ENCODE measurements at regions not wholly inside any gene's neighbourhood (a gene's known extent, or its start where the extent isn't known, plus 50 kb on each side); places are given as distances from the start of the nearest gene placed in this dataset.

- DNase-seq = no peak
- H4K91ac ChIP-seq (ENCODE audit: low read length) = no peak overlapping the region
- no peak overlapping the region for H3K18ac ChIP-seq (ENCODE audit: low read depth in 1 of 2, low read length in 2 of 2)
- no peaks in the 10 kb centered on the region for H3K9me3 ChIP-seq (ENCODE audit: control insufficient read depth, low read length)
- H3K23ac ChIP-seq (ENCODE audit: low read length in 2 of 2) = no peak overlapping the region
- H3K4me2 ChIP-seq (ENCODE audit: low read length, poor library complexity, severe bottlenecking) = no peak overlapping the region
- 92% methylated on average over 2 of the region's 4 CpGs for WGBS
- H3K4me3 ChIP-seq (ENCODE audit: insufficient read depth in 1 of 2, low read depth in 1 of 2, low read length in 2 of 2) = no peak overlapping the region
- H2BK120ac ChIP-seq (ENCODE audit: low read depth, low read length) = no peak overlapping the region
- no peak overlapping the region for H2BK15ac ChIP-seq (ENCODE audit: low read depth, poor library complexity, severe bottlenecking)
- H2BK5ac ChIP-seq (ENCODE audit: low read depth, low read length, poor library complexity, severe bottlenecking) = no peak overlapping the region
- H4K8ac ChIP-seq (ENCODE audit: low read length) = no peak overlapping the region
- no peaks in the 10 kb centered on the region for H3K36me3 ChIP-seq (ENCODE audit: control insufficient read depth in 1 of 2, insufficient read depth in 2 of 2, low read depth in 1 of 2, low read length in 2 of 2)
- H3K9ac ChIP-seq (ENCODE audit: low read length) = no peak overlapping the region
- H3K79me1 ChIP-seq (replicated peaks; ENCODE audit: low read length, poor library complexity, severe bottlenecking) = no peaks in the 10 kb centered on the region
- no peak overlapping the region for H2AFZ ChIP-seq (ENCODE audit: low read depth, low read length)
- H2BK12ac ChIP-seq (ENCODE audit: low read length in 2 of 2) = no peak overlapping the region
- H3K27ac ChIP-seq (ENCODE audit: low read length, poor library complexity, severe bottlenecking) = no peak overlapping the region
- no peaks in the 10 kb centered on the region for H3K4me1 ChIP-seq (ENCODE audit: control insufficient read depth, insufficient read depth, low read depth, low read length)
- no peaks in the 10 kb centered on the region for H3K27me3 ChIP-seq (ENCODE audit: control insufficient read depth in 1 of 2, insufficient read depth in 1 of 2, low read length in 2 of 2)
- no peak overlapping the region for H3K14ac ChIP-seq (ENCODE audit: low read length in 2 of 2)
- no peak overlapping the region for H3K4ac ChIP-seq (ENCODE audit: low read depth in 1 of 2, low read length in 2 of 2)
- no peak overlapping the region for H2AK5ac ChIP-seq (ENCODE audit: low read length, severe bottlenecking)
Measured at GRCh38 chr21:20257052-20257740, 741.0 kb upstream of the NCAM2 start.

GRCh38 chr21:20258542-20258941 lies 739.7 kb upstream of the NCAM2 start:
- H3K4me3 ChIP-seq (ENCODE audit: insufficient read depth in 1 of 2, low read depth in 1 of 2, low read length in 2 of 2) = no peak overlapping the region

GRCh38 chr21:20259031-20259867 lies 739.0 kb upstream of the NCAM2 start:
- Histone ChIP-seq H2AK5ac (ENCODE audit: low read length, severe bottlenecking) (no peak overlapping the region), H3K27ac (ENCODE audit: low read length, poor library complexity, severe bottlenecking) (no peak overlapping the region), H3K4me1 (ENCODE audit: control insufficient read depth, insufficient read depth, low read depth, low read length) (no peaks in the 10 kb centered on the region), H3K79me1 (replicated peaks; ENCODE audit: low read length, poor library complexity, severe bottlenecking) (no peaks in the 10 kb centered on the region), H2AFZ (ENCODE audit: low read depth, low read length) (no peak overlapping the region), H3K4ac (ENCODE audit: low read depth in 1 of 2, low read length in 2 of 2) (no peak overlapping the region), H3K4me3 (ENCODE audit: insufficient read depth in 1 of 2, low read depth in 1 of 2, low read length in 2 of 2) (no peak overlapping the region), H3K4me2 (ENCODE audit: low read length, poor library complexity, severe bottlenecking) (no peak overlapping the region), H2BK15ac (ENCODE audit: low read depth, poor library complexity, severe bottlenecking) (no peak overlapping the region), H3K27me3 (ENCODE audit: control insufficient read depth in 1 of 2, insufficient read depth in 1 of 2, low read length in 2 of 2) (no peaks in the 10 kb centered on the region), H3K23ac (ENCODE audit: low read length in 2 of 2) (no peak overlapping the region), H4K8ac (ENCODE audit: low read length) (no peak overlapping the region), H2BK5ac (ENCODE audit: low read depth, low read length, poor library complexity, severe bottlenecking) (no peak overlapping the region), H2BK120ac (ENCODE audit: low read depth, low read length) (no peak overlapping the region), H3K36me3 (ENCODE audit: control insufficient read depth in 1 of 2, insufficient read depth in 2 of 2, low read depth in 1 of 2, low read length in 2 of 2) (no peaks in the 10 kb centered on the region), H3K14ac (ENCODE audit: low read length in 2 of 2) (no peak overlapping the region), H4K91ac (ENCODE audit: low read length) (no peak overlapping the region), H3K9me3 (ENCODE audit: control insufficient read depth, low read length) (no peaks in the 10 kb centered on the region), H2BK12ac (ENCODE audit: low read length in 2 of 2) (no peak overlapping the region), H3K18ac (ENCODE audit: low read depth in 1 of 2, low read length in 2 of 2) (no peak overlapping the region), H3K9ac (ENCODE audit: low read length) (no peak overlapping the region)
- peak; percentile 3 for DNase-seq
- 77% methylated on average over 5 of the region's 7 CpGs for WGBS

More at GRCh38 chr21:20258542-20258941, 739.7 kb upstream of the NCAM2 start:
- H3K4me2 ChIP-seq (ENCODE audit: low read length, poor library complexity, severe bottlenecking) = no peak overlapping the region
- H3K9me3 ChIP-seq (ENCODE audit: control insufficient read depth, low read length) = no peaks in the 10 kb centered on the region
- no peak overlapping the region for H2BK12ac ChIP-seq (ENCODE audit: low read length in 2 of 2)
- H3K9ac ChIP-seq (ENCODE audit: low read length) = no peak overlapping the region
- 10% methylated on average over 1 of the region's 2 CpGs for WGBS
- H4K91ac ChIP-seq (ENCODE audit: low read length) = no peak overlapping the region
- DNase-seq = no peak
- H2BK120ac ChIP-seq (ENCODE audit: low read depth, low read length) = no peak overlapping the region
- H3K36me3 ChIP-seq (ENCODE audit: control insufficient read depth in 1 of 2, insufficient read depth in 2 of 2, low read depth in 1 of 2, low read length in 2 of 2) = no peaks in the 10 kb centered on the region
- H2AFZ ChIP-seq (ENCODE audit: low read depth, low read length) = no peak overlapping the region
- H3K4ac ChIP-seq (ENCODE audit: low read depth in 1 of 2, low read length in 2 of 2) = no peak overlapping the region
- H3K18ac ChIP-seq (ENCODE audit: low read depth in 1 of 2, low read length in 2 of 2) = no peak overlapping the region
- H3K79me1 ChIP-seq (replicated peaks; ENCODE audit: low read length, poor library complexity, severe bottlenecking) = no peaks in the 10 kb centered on the region
- H3K23ac ChIP-seq (ENCODE audit: low read length in 2 of 2) = no peak overlapping the region
- no peak overlapping the region for H3K27ac ChIP-seq (ENCODE audit: low read length, poor library complexity, severe bottlenecking)
- H4K8ac ChIP-seq (ENCODE audit: low read length) = no peak overlapping the region
- H2BK5ac ChIP-seq (ENCODE audit: low read depth, low read length, poor library complexity, severe bottlenecking) = no peak overlapping the region
- H3K27me3 ChIP-seq (ENCODE audit: control insufficient read depth in 1 of 2, insufficient read depth in 1 of 2, low read length in 2 of 2) = no peaks in the 10 kb centered on the region
- H3K14ac ChIP-seq (ENCODE audit: low read length in 2 of 2) = no peak overlapping the region
- no peak overlapping the region for H2AK5ac ChIP-seq (ENCODE audit: low read length, severe bottlenecking)
- no peaks in the 10 kb centered on the region for H3K4me1 ChIP-seq (ENCODE audit: control insufficient read depth, insufficient read depth, low read depth, low read length)
- H2BK15ac ChIP-seq (ENCODE audit: low read depth, poor library complexity, severe bottlenecking) = no peak overlapping the region

- no peak overlapping the region for H3K4ac ChIP-seq (ENCODE audit: low read depth in 1 of 2, low read length in 2 of 2)
- no peak overlapping the region for H2BK15ac ChIP-seq (ENCODE audit: low read depth, poor library complexity, severe bottlenecking)
- H2BK5ac ChIP-seq (ENCODE audit: low read depth, low read length, poor library complexity, severe bottlenecking) = no peak overlapping the region
- H3K4me3 ChIP-seq (ENCODE audit: insufficient read depth in 1 of 2, low read depth in 1 of 2, low read length in 2 of 2) = no peak overlapping the region
- no peaks in the 10 kb centered on the region for H3K27me3 ChIP-seq (ENCODE audit: control insufficient read depth in 1 of 2, insufficient read depth in 1 of 2, low read length in 2 of 2)
- H3K36me3 ChIP-seq (ENCODE audit: control insufficient read depth in 1 of 2, insufficient read depth in 2 of 2, low read depth in 1 of 2, low read length in 2 of 2) = no peaks in the 10 kb centered on the region
- no peak overlapping the region for H3K14ac ChIP-seq (ENCODE audit: low read length in 2 of 2)
- no peaks in the 10 kb centered on the region for H3K9me3 ChIP-seq (ENCODE audit: control insufficient read depth, low read length)
- H2AK5ac ChIP-seq (ENCODE audit: low read length, severe bottlenecking) = no peak overlapping the region
- H4K8ac ChIP-seq (ENCODE audit: low read length) = no peak overlapping the region
- H2BK120ac ChIP-seq (ENCODE audit: low read depth, low read length) = no peak overlapping the region
- H3K9ac ChIP-seq (ENCODE audit: low read length) = no peak overlapping the region
- 100% methylated on average over 1 of the region's 1 CpG for WGBS
- no peak overlapping the region for H2BK12ac ChIP-seq (ENCODE audit: low read length in 2 of 2)
- no peak overlapping the region for H2AFZ ChIP-seq (ENCODE audit: low read depth, low read length)
- H4K91ac ChIP-seq (ENCODE audit: low read length) = no peak overlapping the region
- no peak overlapping the region for H3K23ac ChIP-seq (ENCODE audit: low read length in 2 of 2)
- H3K27ac ChIP-seq (ENCODE audit: low read length, poor library complexity, severe bottlenecking) = no peak overlapping the region
- H3K4me1 ChIP-seq (ENCODE audit: control insufficient read depth, insufficient read depth, low read depth, low read length) = no peaks in the 10 kb centered on the region
- H3K18ac ChIP-seq (ENCODE audit: low read depth in 1 of 2, low read length in 2 of 2) = no peak overlapping the region
- no peaks in the 10 kb centered on the region for H3K79me1 ChIP-seq (replicated peaks; ENCODE audit: low read length, poor library complexity, severe bottlenecking)
- no peak overlapping the region for H3K4me2 ChIP-seq (ENCODE audit: low read length, poor library complexity, severe bottlenecking)
- DNase-seq = no peak
Measured at GRCh38 chr21:20260124-20260523, 738.1 kb upstream of the NCAM2 start.

All from mesenchymal stem cell (in vitro differentiated cells and primary cell).